ENCODE measurements at regions not wholly inside any gene's neighbourhood (a gene's known extent, or its start where the extent isn't known, plus 50 kb on each side); places are given as distances from the start of the nearest gene placed in this dataset.

DNA sequence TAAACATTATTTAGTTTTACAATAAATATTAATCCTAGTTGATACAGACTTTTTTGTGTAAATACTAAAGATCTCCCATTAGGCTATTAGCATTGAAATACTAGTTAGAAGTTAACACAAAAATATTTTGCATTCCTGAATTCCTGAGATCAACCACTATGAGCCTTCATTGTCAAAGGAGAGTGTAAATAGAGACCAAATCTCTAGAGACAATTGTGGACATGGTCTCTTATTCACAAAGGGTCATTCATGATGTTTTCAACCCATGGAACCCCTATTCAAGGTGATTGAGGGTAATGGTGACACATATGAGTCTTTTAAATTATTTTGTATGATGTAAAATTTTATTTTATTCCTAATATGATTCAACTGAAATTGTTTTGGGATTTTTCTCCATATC is 1454.8 kb upstream of the LRRTM3 start:
- DNase-seq (ENCODE audit: low spot score) = no peak

DNA sequence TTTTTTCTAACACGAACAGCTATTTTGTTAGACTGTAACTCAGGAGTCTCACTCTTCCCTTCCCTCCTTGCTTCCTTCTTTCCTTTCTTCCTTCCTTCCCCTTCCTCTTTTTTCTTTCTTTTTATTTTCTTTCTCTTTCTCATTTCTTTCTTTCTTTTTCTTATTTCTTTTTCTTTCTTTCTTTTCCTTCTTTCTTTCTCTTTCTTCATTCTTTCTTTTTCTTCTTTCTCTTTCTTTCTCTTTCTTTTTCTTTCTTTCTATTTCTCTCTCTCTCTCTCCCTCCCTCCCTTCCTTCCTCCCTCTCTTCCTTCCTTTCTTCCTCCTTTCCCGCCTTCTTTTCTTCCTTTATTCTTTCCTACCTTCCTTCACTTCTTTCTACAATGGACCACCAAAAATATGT is 1443.0 kb upstream of the LRRTM3 start:
- DNase-seq (ENCODE audit: low spot score) = no peak

DNA sequence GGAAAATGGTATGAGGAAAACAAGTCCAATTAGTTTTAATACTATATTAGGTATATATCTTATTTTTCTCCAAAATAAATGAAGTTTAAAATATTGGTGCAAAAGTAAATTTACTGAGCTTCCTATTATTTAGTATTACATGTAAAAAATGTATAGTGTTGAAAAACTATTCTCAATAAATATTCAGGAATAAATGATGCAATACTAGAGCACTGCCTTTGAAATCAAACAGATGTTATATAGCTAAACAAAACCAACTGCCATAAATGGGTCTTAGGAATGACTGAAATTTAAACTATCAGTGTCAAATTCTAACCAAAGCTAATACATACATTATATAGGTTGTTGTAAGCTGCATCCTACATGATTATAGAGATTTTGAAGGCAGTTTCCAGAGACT is 1434.0 kb upstream of the LRRTM3 start:
- DNase-seq (ENCODE audit: low spot score) = no peak

DNA sequence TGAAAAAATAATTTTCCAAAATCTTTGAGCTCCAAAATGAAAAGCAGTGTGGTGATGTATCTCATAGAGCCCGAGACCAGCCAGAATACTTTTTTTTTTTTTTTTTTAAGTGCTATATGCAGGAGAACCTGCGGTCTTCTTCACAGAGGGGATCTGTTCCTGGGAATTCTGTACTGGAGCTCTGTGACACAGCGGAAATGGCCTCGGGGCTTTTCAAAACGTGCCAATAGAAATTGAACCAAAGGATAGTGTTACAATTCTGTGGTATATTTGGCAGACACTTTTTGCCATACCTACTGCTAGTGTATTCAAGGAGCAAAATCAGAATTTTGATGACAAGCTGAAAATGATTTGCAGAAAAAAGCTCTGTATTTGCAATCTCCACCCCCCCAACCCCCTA is 1429.3 kb upstream of the LRRTM3 start:
- DNase-seq (ENCODE audit: low spot score) = no peak

DNA sequence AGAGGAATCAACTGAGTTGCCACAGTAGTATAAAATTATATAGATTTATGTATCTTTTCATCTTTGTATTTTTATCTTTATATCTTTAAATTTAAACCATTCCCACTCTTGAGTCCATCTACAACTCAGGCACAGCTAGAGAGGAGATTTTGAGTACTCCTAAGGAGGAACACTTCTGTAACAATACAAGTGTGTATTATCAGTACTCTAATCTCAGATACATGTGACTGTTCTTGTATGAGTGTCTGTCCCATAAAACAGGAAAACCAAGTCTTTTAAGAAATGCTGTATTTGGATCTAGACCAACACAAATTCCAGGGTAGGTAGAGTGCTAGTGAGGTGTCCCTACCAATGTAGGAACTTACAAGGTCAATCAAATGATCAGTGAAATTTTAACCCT is 1428.0 kb upstream of the LRRTM3 start:
- no peak for DNase-seq (ENCODE audit: low spot score)

DNA sequence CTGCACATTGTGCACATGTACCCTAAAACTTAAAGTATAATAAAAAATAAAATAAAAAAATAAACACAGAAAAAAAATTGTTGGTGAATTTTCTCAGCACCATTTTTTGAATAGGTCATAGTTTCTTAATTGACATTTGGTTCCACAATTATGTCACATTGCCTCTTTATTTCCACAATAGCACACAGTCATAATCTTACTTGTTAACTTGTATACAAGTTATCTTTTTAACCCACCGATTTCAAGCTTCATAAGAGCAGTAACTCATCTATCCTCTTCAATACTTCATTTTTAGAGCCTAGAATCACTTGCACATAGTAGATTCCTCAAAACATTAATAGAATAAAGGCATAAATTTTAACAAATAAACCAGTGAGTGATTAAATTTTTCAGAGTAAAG is 1425.1 kb upstream of the LRRTM3 start:
- DNase-seq (ENCODE audit: low spot score) = no peak

DNA sequence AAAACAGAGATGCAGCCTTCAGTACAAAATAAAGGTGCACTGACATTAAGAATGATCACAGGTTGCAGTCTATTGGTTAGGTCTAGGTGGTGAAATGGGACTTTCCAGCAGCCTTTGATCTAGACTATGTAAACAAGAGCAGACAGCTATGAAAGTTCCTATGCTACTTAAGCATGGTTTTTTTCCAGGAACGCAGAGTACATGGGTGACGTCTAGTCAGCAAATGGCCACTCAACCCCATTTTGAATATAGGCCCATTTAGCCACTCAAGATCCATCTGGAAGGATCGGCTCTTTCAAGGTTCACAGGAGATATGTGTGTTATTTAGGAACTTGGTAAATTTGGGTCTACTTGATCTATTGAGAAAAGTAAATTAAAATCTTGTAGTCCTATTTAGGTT is 1424.6 kb upstream of the LRRTM3 start:
- DNase-seq (ENCODE audit: low spot score) = peak; percentile 45

DNA sequence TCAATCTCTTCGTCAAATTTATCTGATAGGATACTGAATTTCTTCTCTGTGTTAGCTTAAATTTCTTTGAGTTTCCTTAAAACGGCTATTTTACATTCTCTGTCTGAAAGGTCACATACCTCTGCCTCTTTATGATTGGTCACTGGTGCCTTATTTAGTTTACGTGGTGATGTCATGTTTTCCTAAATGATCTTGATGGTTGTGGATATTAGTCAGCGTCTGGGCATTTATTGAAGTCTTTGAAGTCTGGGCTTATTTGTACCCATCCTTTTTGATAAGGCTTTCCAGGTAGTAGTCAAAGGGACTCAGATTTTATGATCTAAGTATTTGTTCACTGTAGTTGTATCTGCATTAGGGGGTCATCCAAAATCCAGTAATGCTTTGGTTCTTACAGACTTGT is 1407.5 kb upstream of the LRRTM3 start:
- no peak for DNase-seq (ENCODE audit: low spot score)

DNA sequence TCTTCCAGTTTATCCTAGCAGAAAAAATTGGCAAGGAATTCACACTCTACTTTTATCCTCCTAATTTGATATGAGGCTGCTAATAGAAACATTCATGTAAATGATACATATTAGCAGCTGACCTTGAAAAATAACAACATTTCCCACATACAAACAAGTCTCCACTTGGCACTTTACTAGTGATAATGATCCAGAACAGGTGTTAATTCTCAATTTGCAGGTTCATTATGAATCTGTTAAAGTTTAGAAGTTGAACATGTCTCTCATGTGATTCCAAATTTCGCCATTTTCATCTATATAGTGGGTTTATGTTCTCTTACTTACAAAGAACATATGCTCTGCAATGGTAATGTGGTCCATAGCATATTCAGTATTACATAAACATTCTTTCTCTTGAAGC is 1396.8 kb upstream of the LRRTM3 start:
- DNase-seq (ENCODE audit: low spot score) = no peak

DNA sequence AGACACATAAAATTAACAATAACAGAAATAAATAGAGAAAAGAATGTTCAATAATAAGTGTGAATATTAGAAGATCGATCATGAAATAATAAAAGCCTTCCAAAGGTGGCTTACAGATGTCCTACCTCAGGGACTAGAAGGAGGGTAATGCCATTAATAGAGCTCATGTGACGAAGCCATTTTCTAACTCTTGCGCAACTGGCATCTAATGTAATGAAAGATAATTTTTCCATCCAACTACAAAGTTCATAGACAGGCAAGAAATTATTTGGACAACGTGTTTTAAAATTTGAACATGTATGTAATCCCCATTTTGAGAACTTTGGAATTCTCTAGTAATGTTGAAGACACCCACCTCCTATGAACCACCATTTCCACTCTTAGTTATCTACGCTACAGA is 1394.3 kb upstream of the LRRTM3 start:
- no peak for DNase-seq (ENCODE audit: low spot score)

DNA sequence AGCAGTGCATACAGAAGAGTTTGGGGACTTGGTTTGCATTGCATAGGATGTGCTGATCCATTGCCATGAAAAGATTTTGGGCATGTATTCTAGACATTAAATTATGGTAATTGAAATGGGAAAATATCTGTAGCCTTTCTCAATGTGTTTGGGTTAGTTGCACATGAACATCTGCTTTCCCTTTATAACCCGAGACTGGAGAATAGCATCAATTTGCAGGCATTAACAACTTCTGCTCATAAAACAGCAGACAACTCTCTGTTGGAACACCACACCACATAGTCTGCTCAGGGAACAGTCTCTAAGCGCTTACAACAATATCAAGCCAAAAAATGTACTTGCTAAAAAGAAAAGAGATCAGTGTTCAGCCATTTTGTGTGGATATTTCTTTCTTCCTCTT is 1391.1 kb upstream of the LRRTM3 start:
- no peak for DNase-seq (ENCODE audit: low spot score)

DNA sequence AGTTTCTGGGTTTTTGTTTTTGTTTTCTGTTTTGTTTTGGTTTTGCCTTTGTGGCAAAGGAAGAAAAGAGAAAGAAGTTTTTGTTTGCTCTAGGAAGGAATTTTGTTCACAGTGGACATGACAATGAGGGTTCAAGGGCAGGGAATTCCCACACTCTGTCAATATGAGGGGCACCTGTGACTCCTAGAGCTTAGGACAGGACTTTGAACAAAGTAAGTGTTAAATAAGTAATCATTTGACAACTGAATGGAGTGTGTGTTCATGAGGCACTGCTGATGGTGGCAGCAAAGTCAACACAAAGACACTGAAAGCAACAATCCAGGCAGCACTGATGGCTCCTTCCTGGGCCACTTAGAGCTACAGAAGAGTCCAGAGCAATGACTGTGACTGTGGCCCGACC is 1381.1 kb upstream of the LRRTM3 start:
- no peak for DNase-seq (ENCODE audit: low spot score)

DNA sequence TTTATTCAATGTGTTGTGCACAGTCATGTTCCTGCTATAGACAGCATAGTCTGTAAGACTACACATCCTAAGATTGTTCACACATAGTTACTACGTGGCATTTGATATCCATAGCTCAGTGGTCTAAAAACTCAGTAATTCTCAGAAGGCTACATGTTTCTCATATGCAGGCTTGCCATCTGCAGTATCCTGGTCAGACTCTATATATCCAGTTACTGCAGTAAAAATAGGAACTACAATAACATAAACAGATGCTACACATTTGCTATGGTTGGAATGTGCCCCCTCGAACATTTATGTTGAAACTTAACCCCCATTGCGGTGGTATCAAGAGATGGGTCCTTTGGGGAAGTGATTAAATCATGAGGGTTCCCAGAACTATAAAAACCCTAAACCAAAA is 1377.8 kb upstream of the LRRTM3 start:
- no peak for DNase-seq (ENCODE audit: low spot score)

DNA sequence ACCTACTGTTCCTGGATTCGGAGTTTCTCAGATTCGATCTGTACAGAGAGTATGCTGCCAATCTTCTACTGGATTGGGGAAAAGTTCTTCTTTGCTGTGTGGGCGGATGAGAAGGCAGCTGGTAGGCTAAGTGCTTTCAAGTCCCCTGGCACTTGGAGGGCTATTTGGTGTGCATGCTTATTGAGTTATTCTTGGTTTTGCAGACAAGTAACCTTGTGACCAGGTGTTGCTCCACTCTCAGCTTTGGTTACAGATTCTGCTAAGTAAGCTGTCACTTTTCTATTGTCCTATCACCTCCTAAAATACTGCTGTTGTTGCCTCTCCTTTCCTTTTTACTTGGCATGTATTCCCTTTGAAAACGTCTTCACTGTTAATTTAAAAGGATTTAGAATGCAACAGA is 1375.1 kb upstream of the LRRTM3 start:
- no peak for DNase-seq (ENCODE audit: low spot score)

DNA sequence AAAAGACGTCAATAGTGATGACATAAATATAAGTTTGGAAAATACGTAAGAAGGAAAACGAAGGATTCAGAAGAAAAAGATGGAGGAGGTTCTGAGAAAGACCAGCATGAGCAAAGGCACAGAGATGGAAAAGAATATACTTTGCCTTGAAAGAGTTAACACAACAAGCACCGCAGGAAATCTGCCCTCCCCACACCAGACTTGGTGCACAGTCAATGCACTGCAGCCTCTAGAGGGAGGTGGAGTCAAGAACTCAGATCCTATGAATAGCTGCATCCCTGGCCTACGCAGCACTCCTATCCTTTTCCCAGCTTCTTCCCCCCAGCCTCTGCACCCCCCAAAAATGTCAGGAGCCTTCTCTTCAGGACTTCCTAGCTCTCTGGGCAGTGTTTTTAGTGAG is 1370.6 kb upstream of the LRRTM3 start:
- no peak for DNase-seq (ENCODE audit: low spot score)

DNA sequence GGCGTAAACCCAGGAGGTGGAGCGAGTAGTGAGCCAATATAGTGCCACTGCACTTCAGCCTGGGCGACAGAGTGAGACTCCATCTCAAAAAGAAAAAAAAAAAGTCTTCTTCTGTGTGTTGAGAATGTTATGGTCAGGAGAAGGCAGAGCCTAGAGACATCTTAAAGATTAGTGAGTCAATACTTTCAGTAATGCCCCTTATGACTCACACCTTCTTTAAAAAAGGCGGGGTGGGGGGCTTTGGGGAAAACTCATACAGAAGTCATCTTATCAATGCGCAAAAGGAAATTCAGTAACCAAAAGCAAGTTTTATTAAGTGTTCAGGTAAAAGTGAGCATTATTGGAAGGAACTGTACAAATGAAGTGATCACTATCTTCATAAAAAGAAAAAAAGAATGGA is 1369.8 kb upstream of the LRRTM3 start:
- DNase-seq (ENCODE audit: low spot score) = no peak

DNA sequence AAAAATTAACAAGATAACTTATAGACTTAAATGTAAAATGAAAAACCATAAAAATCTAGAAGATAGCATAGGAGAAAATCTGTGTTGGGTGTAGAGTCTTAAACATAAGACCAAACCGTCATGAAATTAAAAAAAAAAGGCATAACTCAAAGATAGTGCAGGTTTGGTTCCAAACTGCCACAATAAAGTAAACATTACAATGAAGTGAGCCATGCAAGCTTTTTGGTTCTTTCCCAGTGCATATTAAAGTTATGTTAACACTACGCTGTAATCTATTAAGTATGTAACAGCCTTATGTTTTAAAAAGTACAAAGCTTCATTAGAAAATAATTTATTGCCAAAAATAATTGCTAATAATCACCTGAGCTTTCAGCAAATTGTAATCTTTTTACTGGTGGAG is 1366.5 kb upstream of the LRRTM3 start:
- DNase-seq (ENCODE audit: low spot score) = no peak

DNA sequence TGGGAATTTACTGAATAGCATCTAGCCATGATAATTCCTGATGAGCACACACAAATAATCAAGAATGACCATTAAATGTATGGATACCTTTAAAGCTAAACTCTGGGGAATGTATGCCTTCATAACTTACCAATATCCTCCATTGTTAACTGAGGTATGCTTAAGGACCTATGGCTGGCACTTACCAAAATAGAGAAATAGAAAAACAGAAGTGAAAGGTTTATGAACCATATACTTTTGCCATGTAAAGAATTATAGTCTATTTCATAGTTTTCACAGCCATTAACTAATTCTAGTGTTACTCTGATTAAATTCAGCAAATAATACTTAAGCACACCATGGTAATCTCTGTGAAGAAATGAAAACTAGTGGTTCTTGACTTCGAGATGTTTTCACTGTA is 1360.6 kb upstream of the LRRTM3 start:
- DNase-seq (ENCODE audit: low spot score) = no peak

DNA sequence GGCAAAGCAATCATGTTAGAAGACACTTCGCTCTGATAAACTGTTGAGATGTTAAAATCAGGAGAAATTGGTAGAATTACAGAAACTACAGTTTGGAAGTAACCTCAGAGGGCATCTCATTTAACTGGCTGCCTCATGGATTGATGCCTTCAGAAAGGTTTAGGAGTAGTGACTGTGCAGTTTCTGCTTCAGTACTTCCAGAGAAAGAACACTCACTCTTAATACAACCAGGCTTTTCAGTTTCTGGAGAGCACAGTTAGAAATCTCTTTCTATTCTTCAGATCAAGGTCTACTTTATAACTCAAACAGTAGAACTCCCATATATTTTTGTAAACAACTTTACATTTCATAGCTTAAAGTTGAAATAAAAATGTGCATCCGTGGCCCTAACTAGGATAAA is 1358.9 kb upstream of the LRRTM3 start:
- DNase-seq (ENCODE audit: low spot score) = no peak

DNA sequence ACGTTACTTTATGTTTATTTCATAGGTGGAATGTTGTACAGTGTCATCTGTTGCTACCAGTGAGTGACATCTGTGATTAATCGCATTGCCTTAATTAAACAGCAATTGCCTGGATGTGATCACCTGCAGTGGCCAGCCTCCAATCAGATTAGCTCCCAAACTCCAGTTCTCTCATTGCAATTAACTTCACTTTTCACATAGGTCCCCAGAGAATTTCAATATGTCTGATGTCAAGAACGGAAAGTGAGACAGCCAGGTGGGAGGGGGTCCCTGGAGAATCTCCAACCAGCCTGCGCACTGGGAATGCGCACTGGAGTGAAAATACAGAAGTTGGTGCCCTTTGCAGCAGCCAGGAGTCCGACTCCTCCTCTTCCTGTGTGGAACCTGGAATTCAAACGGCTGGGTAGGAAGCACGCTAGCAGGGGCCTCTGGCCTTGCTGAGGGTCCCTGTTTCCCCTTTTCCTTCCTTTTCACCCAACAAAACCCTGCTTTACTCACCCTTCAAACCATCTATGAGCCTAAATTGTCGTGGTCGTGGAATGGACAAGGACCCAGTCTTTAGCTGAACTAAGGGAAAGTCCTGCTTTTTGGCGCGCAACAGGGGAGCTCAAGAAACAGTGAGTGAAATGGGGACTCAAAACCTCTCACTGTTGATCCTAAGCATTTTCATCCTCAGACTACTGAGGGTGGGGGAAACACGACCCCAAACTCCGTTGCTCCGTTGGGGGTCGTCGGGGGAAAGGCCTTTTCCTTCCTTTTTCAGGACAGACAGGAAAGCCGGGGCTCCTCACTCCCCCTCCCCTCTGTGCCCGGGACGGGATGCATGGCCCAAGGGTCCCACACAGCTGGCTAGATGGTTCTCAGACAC is 1355.5 kb upstream of the LRRTM3 start:
- DNase-seq (ENCODE audit: low spot score) = peak; percentile 63

DNA sequence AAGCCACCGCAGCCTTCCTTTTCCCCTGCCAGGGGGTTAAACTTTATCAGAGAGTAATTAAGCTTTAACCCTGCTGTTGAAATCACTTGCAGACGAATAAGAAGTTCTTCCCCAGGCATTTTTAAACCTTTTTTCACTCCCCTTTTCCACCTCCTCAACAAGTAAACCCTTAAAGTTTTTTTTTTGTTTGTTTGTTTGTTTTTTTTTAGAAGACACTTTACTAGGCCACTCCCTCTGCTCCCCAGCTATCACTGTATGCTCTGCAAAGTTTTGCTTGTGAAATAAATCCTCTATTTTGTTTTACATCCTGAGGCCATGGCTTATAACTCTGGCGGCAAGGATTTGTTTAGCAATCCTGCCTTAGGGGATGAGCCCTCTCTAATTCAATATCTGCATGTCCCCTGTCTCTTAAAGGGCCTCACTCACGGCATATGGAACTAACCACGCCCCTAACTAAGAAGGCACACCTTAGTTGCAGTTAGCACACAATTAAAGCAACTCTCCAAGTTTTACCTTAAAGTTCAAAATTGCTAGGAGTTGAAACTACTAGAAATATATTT is 1354.7 kb upstream of the LRRTM3 start:
- DNase-seq (ENCODE audit: low spot score) = peak; percentile 22

DNA sequence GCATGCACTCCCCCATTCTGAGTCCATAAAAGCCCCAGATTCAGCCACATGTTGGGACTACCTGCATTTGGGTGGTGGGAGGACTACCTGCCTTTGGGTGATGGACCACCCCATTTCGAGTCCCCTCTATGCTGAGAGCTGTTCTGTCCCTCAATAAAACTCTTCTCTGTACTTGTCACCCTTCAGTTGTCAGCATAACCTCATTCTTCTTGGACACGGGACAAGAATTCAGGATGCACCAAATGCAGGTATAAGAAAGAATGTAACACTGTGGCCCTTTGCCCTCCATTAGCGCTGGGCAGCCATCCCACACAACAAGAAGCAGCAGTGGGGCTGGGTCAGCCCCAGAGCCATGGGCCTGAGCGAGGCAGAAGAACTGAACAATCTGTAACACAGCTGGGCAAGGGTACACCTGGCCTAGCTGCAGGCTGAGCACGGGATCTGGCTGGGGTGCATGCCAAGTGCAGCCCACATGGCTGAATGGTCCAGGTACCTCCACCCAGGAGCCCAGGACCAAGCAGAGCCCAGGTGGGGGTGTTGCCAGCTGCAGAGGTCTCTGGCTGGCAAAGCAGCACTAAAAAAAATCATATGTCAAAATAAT is 1344.3 kb upstream of the LRRTM3 start:
- DNase-seq (ENCODE audit: low spot score) = no peak

DNA sequence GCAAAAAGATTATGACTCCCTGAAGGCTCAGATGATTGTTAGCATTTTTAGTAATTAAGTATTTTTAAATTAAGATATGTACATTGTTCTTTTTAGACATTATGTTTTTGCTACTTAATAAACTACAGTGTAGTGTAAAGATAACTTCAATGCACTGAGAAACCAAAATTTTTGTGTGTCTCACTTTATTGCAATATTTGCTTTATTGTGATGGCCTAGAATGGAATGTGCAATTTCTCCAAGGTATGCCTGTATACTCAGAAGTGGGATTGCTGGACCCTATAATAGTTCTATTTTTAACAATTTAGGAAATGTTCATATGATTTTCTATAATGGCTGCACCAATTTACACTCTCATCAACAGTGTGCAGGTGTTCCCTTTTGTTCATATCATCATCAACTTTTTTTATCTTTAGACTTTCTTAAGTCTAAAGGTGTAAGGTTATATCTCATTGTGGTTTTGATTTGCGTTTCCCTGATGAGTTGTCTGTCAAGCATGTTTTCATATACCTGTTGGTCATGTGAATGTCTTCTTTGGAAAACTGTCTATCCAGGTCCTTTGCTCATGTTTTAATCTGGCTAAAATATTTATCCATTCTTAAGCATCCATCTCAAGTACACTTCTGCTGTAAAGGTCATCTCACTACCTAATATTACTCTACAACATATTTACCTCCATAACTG is 1323.5 kb upstream of the LRRTM3 start:
- no peak for DNase-seq (ENCODE audit: low spot score)
